HG03175 (cell line): ENCODE measurements at regions not wholly inside any gene's neighbourhood (a gene's known extent, or its start where the extent isn't known, plus 50 kb on each side); places are given as distances from the start of the nearest gene placed in this dataset.
"Not testable (repeated sequence)": the region's sequence is repeated elsewhere in the genome, so short reads cannot be mapped to it uniquely, and the experiment has no call there.

Experiments used
- ATAC-seq: cut with Tn5 transposase; IDR thresholded peaks from one replicate; pipeline ENCODE4 v1.9.1; 2021; ENCODE audit warnings: mild to moderate bottlenecking, moderate library complexity; ENCODE audit not compliant: unreplicated experiment

GRCh38 chr18:77329651-77330050, 80.0 kb downstream of the GALR1 start:
- ATAC-seq: no peak

GRCh38 chr18:77334876-77335275, 85.2 kb downstream of the GALR1 start:
- no peak for ATAC-seq

GRCh38 chr18:77337604-77338003, 88.0 kb downstream of the GALR1 start:
- ATAC-seq: no peak

- no peak for ATAC-seq
Measured at GRCh38 chr18:77339093-77339492, 89.4 kb downstream of the GALR1 start.

- ATAC-seq: no peak
Measured at GRCh38 chr18:77339623-77340022, 90.0 kb downstream of the GALR1 start.

GRCh38 chr18:77340815-77341214, 91.2 kb downstream of the GALR1 start:
- ATAC-seq: no peak

GRCh38 chr18:77341527-77342325, 92.1 kb downstream of the GALR1 start:
- no peak for ATAC-seq

- ATAC-seq: no peak
Measured at GRCh38 chr18:77342736-77343135, 93.1 kb downstream of the GALR1 start.

- no peak for ATAC-seq
Measured at GRCh38 chr18:77343846-77344510, 94.3 kb downstream of the GALR1 start.

- ATAC-seq: no peak
Measured at GRCh38 chr18:77344786-77345500, 95.3 kb downstream of the GALR1 start.

GRCh38 chr18:77346208-77346810, 96.7 kb downstream of the GALR1 start:
- ATAC-seq: no peak

- ATAC-seq: not testable (repeated sequence)
Measured at GRCh38 chr18:77353349-77353748, 103.7 kb downstream of the GALR1 start.

- ATAC-seq: peak; percentile 61
Measured at GRCh38 chr18:77359561-77360314, 110.1 kb downstream of the GALR1 start.

- ATAC-seq: peak; percentile 70
Measured at GRCh38 chr18:77360315-77361190, 110.9 kb downstream of the GALR1 start.

- ATAC-seq: no peak
Measured at GRCh38 chr18:77361382-77361781, 111.7 kb downstream of the GALR1 start.

GRCh38 chr18:77365667-77366066, 116.0 kb downstream of the GALR1 start:
- ATAC-seq: no peak

GRCh38 chr18:77366067-77366719, 116.5 kb downstream of the GALR1 start:
- no peak for ATAC-seq

GRCh38 chr18:77366720-77367641, 117.3 kb downstream of the GALR1 start:
- ATAC-seq: no peak
